SH-SY5Y (cell line): ENCODE measurements at regions not wholly inside any gene's neighbourhood (a gene's known extent, or its start where the extent isn't known, plus 50 kb on each side); places are given as distances from the start of the nearest gene placed in this dataset.

Experiments
- GATA2 ChIP-seq: IDR thresholded peaks from 2 replicates; pipeline ENCODE4 v1.6.1; 2011; ENCODE audit warnings: mild to moderate bottlenecking, low read depth, low read length
- GATA3 ChIP-seq: IDR thresholded peaks from 2 replicates; pipeline ENCODE4 v1.6.1; 2011; ENCODE audit warnings: low read depth, mild to moderate bottlenecking, low read length, moderate library complexity

- TF ChIP-seq GATA2, result no peak
- TF ChIP-seq GATA3, result no peak
These were observed 846.8 kb downstream of the IPMK start for GRCh38 chr10:57420881-57421280.
